ENCODE measurements at regions not wholly inside any gene's neighbourhood (a gene's known extent, or its start where the extent isn't known, plus 50 kb on each side); places are given as distances from the start of the nearest gene placed in this dataset.
"Not testable (repeated sequence)": the region's sequence is repeated elsewhere in the genome, so short reads cannot be mapped to it uniquely, and the experiment has no call there.

- DNase-seq = no peak
Measured at GRCh38 chr17:22266231-22266630, 573.9 kb downstream of the KCNJ18 start.

- no peak for DNase-seq
Measured at GRCh38 chr17:22267019-22267418, 574.7 kb downstream of the KCNJ18 start.

GRCh38 chr17:22268214-22268911 lies 576.0 kb downstream of the KCNJ18 start:
- no peak for DNase-seq

GRCh38 chr17:22268912-22269220 lies 576.5 kb downstream of the KCNJ18 start:
- no peak for DNase-seq

- DNase-seq = no peak
Measured at GRCh38 chr17:22270381-22270780, 578.1 kb downstream of the KCNJ18 start.

- not testable (repeated sequence) for DNase-seq
Measured at GRCh38 chr17:22270809-22271208, 578.5 kb downstream of the KCNJ18 start.

GRCh38 chr17:22272363-22273146 lies 580.2 kb downstream of the KCNJ18 start:
- DNase-seq = no peak

GRCh38 chr17:22273308-22273707 lies 581.0 kb downstream of the KCNJ18 start:
- DNase-seq = no peak

- DNase-seq = no peak
Measured at GRCh38 chr17:22277595-22277994, 585.3 kb downstream of the KCNJ18 start.

- no peak for DNase-seq
Measured at GRCh38 chr17:22278302-22279275, 586.3 kb downstream of the KCNJ18 start.

GRCh38 chr17:22286337-22287041 lies 594.2 kb downstream of the KCNJ18 start:
- DNase-seq = no peak

- DNase-seq = not testable (repeated sequence)
Measured at GRCh38 chr17:22298484-22298951, 606.2 kb downstream of the KCNJ18 start.

- no peak for DNase-seq
Measured at GRCh38 chr17:22300177-22300576, 607.9 kb downstream of the KCNJ18 start.

- no peak for DNase-seq
Measured at GRCh38 chr17:22300731-22301352, 608.5 kb downstream of the KCNJ18 start.

- no peak for DNase-seq
Measured at GRCh38 chr17:22301353-22301745, 609.0 kb downstream of the KCNJ18 start.

- DNase-seq = no peak
Measured at GRCh38 chr17:22303096-22303495, 610.8 kb downstream of the KCNJ18 start.

GRCh38 chr17:22303865-22304264 lies 611.5 kb downstream of the KCNJ18 start:
- DNase-seq = no peak

GRCh38 chr17:22304667-22305303 lies 612.5 kb downstream of the KCNJ18 start:
- DNase-seq = no peak

GRCh38 chr17:22305356-22306071 lies 613.2 kb downstream of the KCNJ18 start:
- DNase-seq = no peak

- not testable (repeated sequence) for DNase-seq
Measured at GRCh38 chr17:22310292-22310691, 618.0 kb downstream of the KCNJ18 start.
